ENCODE measurements at regions not wholly inside any gene's neighbourhood (a gene's known extent, or its start where the extent isn't known, plus 50 kb on each side); places are given as distances from the start of the nearest gene placed in this dataset.

GRCh38 chr10:126731610-126731990 lies 61.1 kb upstream of the C10orf90 start:
- no peaks in the 10 kb centered on the region for H3K27me3 ChIP-seq (ENCODE audit: insufficient read depth, low read depth)
- H3K4me3 ChIP-seq (IDR thresholded peaks at IDR 0.05; ENCODE audit: insufficient read depth, low read depth, low read length): no peak overlapping the region
- no peaks in the 10 kb centered on the region for H4K20me1 ChIP-seq (ENCODE audit: insufficient read depth)
- no peak overlapping the region for H3K4me2 ChIP-seq
- H3K9ac ChIP-seq: no peak overlapping the region
- H3K79me2 ChIP-seq (ENCODE audit: insufficient read depth, low read depth): no peaks in the 10 kb centered on the region
- H3K4me1 ChIP-seq (ENCODE audit: low read depth, poor library complexity, severe bottlenecking): no peaks in the 10 kb centered on the region
- no peak overlapping the region for H3K27ac ChIP-seq
- no peaks in the 10 kb centered on the region for H3K36me3 ChIP-seq (ENCODE audit: insufficient read depth)
- H2AFZ ChIP-seq (ENCODE audit: low read depth): no peak overlapping the region
- no peak for TF ChIP-seq CTCF (conservative IDR thresholded peaks at IDR 0.05; ENCODE audit: low read depth, low read length)

DNA sequence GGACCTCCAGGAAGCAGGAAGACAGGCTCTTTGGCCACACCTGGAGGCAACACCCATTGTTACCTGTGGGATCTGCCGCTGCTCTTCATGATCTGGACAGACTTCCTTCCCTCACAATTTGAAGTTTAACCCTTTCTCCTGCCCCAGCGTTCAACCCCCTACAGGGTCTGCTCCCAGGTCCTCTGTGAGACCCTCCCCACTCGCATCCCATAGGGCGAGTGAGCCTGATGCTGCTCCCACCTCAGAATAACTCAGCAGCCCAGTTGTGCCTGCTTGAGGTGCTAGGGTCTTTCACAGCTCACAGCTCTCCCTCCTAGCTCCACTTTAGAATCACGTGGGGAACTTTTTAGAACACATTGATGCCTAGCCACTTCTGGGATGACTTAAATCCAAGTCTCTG lies 61.8 kb upstream of the C10orf90 start:
- no peak overlapping the region for H2AFZ ChIP-seq (ENCODE audit: low read depth)
- no peak for TF ChIP-seq CTCF (conservative IDR thresholded peaks at IDR 0.05; ENCODE audit: low read depth, low read length)
- H3K36me3 ChIP-seq (ENCODE audit: insufficient read depth): no peaks in the 10 kb centered on the region
- H3K4me3 ChIP-seq (IDR thresholded peaks at IDR 0.05; ENCODE audit: insufficient read depth, low read depth, low read length): no peak overlapping the region
- H3K27ac ChIP-seq: no peak overlapping the region
- no peaks in the 10 kb centered on the region for H3K27me3 ChIP-seq (ENCODE audit: insufficient read depth, low read depth)
- no peaks in the 10 kb centered on the region for H4K20me1 ChIP-seq (ENCODE audit: insufficient read depth)
- no peaks in the 10 kb centered on the region for H3K4me1 ChIP-seq (ENCODE audit: low read depth, poor library complexity, severe bottlenecking)
- H3K9ac ChIP-seq: no peak overlapping the region
- no peak overlapping the region for H3K4me2 ChIP-seq
- no peaks in the 10 kb centered on the region for H3K79me2 ChIP-seq (ENCODE audit: insufficient read depth, low read depth)

- H3K4me1 ChIP-seq (ENCODE audit: low read depth, poor library complexity, severe bottlenecking): no peaks in the 10 kb centered on the region
- no peak overlapping the region for H3K9ac ChIP-seq
- no peak overlapping the region for H3K4me2 ChIP-seq
- H3K79me2 ChIP-seq (ENCODE audit: insufficient read depth, low read depth): no peaks in the 10 kb centered on the region
- H3K36me3 ChIP-seq (ENCODE audit: insufficient read depth): no peaks in the 10 kb centered on the region
- no peak for TF ChIP-seq CTCF (conservative IDR thresholded peaks at IDR 0.05; ENCODE audit: low read depth, low read length)
- no peaks in the 10 kb centered on the region for H4K20me1 ChIP-seq (ENCODE audit: insufficient read depth)
- H3K4me3 ChIP-seq (IDR thresholded peaks at IDR 0.05; ENCODE audit: insufficient read depth, low read depth, low read length): no peak overlapping the region
- H3K27me3 ChIP-seq (ENCODE audit: insufficient read depth, low read depth): no peaks in the 10 kb centered on the region
- no peak overlapping the region for H2AFZ ChIP-seq (ENCODE audit: low read depth)
- H3K27ac ChIP-seq: no peak overlapping the region
Observed at GRCh38 chr10:126732868-126733267, 62.4 kb upstream of the C10orf90 start.

GRCh38 chr10:126734015-126734414 lies 63.5 kb upstream of the C10orf90 start:
- no peak overlapping the region for H3K4me2 ChIP-seq
- TF ChIP-seq CTCF (conservative IDR thresholded peaks at IDR 0.05; ENCODE audit: low read depth, low read length): no peak
- H3K27ac ChIP-seq: no peak overlapping the region
- no peaks in the 10 kb centered on the region for H3K36me3 ChIP-seq (ENCODE audit: insufficient read depth)
- H3K79me2 ChIP-seq (ENCODE audit: insufficient read depth, low read depth): no peaks in the 10 kb centered on the region
- no peaks in the 10 kb centered on the region for H3K4me1 ChIP-seq (ENCODE audit: low read depth, poor library complexity, severe bottlenecking)
- H3K27me3 ChIP-seq (ENCODE audit: insufficient read depth, low read depth): no peaks in the 10 kb centered on the region
- H2AFZ ChIP-seq (ENCODE audit: low read depth): no peak overlapping the region
- no peak overlapping the region for H3K9ac ChIP-seq
- H4K20me1 ChIP-seq (ENCODE audit: insufficient read depth): no peaks in the 10 kb centered on the region
- no peak overlapping the region for H3K4me3 ChIP-seq (IDR thresholded peaks at IDR 0.05; ENCODE audit: insufficient read depth, low read depth, low read length)

- no peaks in the 10 kb centered on the region for H3K36me3 ChIP-seq (ENCODE audit: insufficient read depth)
- no peak overlapping the region for H3K27ac ChIP-seq
- no peak overlapping the region for H3K4me3 ChIP-seq (IDR thresholded peaks at IDR 0.05; ENCODE audit: insufficient read depth, low read depth, low read length)
- no peaks in the 10 kb centered on the region for H3K79me2 ChIP-seq (ENCODE audit: insufficient read depth, low read depth)
- no peaks in the 10 kb centered on the region for H3K4me1 ChIP-seq (ENCODE audit: low read depth, poor library complexity, severe bottlenecking)
- no peaks in the 10 kb centered on the region for H3K27me3 ChIP-seq (ENCODE audit: insufficient read depth, low read depth)
- no peak overlapping the region for H3K9ac ChIP-seq
- TF ChIP-seq CTCF (conservative IDR thresholded peaks at IDR 0.05; ENCODE audit: low read depth, low read length): no peak
- H2AFZ ChIP-seq (ENCODE audit: low read depth): no peak overlapping the region
- no peak overlapping the region for H3K4me2 ChIP-seq
- no peaks in the 10 kb centered on the region for H4K20me1 ChIP-seq (ENCODE audit: insufficient read depth)
Observed at GRCh38 chr10:126734967-126735366, 64.5 kb upstream of the C10orf90 start.

All from KMS-11 (cell line).